Ramos (cell line): ENCODE measurements at regions not wholly inside any gene's neighbourhood (a gene's known extent, or its start where the extent isn't known, plus 50 kb on each side); places are given as distances from the start of the nearest gene placed in this dataset.

Experiments used
- in situ Hi-C: fragments of 300-500 bp; cut with MboI; formaldehyde crosslinking; loops from one replicate; pipeline ENCODE4 v1.14.3; 2022; ENCODE audit warnings: low sequenced_read_pairs; ENCODE audit not compliant: unreplicated experiment

DNA sequence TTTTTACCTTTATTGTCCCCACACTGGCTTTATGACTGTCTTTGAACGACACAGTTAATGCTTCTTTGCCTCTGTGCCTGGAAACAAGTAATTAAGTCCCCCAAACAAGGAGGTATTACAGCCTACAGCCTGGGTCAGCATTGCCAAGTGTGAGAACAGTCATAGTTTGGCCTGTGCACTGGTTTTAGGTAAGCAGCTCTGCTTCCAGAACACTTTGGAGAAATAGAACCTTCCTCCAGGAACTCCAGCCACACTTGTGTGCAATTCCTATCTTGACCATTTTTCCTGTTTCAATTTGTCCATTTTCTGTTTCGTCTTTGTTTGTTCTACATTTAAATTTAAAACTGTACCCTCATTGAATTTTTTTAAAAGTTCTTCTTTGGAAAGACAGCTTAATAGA, 568.2 kb downstream of the TUSC7 start:
- in situ Hi-C loops = no loop called here

DNA sequence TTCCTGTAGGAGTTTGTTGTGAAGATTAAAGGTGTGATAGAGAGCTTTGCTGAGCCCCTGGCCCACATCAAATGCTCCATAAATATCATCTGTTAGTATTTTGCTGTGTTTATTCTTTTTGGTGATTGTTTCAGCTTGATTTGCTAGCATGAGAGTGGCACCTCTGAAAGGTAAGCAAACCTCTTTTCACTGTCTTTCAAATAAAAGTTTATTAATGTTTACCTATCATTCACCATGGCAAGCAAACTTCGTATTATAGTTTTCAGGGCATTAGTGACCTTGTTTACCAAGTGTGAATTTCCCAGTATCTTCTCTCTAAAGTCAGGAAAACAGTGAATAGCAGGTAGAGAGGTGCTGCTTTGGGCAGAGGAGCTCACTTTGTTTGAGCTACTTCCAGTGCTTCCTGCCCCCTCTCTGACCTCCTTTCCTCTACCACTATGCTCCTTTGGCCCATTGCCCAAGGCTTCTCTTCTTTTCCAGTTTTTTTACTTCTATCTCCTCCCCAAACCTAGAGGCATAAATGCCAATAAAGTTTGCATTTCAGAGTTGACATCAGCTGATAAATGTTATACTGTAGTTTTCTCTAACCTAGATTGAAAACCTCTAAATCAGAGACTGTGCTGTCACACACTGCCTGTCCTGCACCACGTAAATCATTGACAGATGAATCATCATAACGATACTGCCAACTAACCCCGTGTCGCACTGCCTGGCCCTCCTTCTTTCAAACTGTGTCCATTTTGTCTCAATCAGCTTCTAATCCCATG, 569.0 kb downstream of the TUSC7 start:
- in situ Hi-C loops = no loop called here

DNA sequence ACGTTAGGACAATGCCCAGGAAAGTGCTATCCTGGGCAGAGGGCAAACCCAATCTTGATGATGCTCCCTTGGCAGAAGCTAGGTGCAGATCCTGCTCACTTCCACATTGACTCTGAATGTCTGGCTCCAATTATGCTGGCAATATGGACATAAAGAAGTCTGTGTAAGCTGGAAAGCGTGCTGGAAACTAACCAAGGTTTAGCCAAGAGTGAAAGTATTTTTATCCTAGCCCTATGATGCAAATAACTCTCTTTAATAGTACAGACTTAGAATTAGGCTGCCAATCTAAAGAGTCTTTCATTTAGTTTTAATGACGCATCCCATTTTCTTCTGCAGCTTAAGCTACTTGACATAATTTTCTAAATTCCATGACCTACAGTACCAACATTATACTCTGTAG, 571.8 kb downstream of the TUSC7 start:
- in situ Hi-C loops = no loop called here

DNA sequence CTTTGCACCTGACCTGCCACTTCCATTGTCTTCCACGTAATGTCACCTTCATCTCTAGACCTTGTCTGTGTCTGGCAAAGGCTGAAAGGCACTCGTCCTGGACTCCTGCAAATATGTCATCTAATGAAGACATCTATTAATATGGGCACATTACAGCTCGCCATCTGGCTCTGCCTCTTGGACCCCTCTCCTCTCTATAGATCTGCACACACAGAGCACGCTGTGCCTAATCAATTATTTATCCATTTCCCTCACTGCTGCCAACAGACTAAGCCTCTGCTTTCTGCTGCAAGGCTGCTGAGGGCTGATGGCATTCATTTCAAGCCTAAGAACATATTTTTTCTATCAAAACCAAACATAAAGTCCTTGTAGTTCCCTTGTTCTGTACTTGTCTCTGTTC, 573.0 kb downstream of the TUSC7 start:
- in situ Hi-C loops = no loop called here

DNA sequence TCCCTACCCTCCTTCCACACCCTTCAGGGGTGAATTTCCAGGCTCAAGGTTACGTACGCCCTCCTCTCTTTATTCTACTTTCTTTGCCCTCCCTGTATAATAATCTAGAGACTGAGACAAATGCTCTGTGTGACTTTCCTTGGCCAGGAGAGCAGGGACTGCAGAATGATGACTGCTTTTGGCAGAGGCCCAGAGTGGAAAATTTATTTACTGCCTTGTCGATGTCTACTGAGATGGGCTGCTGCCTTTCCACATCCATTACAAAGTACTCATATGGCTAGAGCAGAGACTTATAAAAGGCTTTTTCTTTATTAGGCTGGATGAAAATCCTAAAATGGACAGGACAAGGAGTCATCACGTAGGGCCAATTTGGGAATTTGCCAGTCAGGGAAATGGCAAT, 576.2 kb downstream of the TUSC7 start:
- in situ Hi-C loops = no loop called here

DNA sequence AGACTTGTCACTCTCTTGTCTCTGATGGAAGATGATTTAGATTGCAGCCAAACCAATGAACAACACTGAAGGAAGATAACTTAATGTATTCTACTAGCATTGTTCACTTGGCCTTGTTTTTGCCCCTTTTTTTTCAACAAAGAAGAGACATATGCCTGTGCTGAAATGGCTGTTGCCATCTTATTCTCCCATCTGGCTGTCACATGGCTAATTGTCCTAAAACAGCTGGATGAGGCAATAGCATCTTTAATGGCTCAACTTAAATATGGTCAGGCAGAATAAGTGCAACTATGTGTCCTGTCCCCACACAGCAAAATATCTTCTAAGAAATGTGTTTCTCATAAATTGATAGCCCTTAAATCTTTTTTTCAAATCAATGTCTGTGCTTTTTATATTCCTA, 576.9 kb downstream of the TUSC7 start:
- in situ Hi-C loops = no loop called here

DNA sequence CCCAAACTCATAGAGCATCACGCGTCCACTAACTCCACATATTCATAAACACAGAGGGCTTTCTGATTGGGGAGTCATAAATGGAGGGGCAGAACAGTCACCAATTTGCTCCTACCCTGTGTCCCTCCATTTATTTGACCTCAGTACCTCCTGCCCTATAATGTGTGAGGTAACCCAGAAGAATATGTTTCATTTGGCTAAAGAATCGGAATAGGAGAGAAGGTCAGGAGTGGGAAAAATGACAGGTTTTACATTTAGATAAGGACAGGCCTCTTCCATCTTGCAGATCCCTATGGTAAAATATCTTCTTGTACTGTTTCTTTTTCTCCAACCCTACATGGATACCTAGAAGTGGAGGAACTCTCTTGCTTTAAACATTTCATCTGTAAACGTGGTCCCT, 578.0 kb downstream of the TUSC7 start:
- in situ Hi-C loops = no loop called here

DNA sequence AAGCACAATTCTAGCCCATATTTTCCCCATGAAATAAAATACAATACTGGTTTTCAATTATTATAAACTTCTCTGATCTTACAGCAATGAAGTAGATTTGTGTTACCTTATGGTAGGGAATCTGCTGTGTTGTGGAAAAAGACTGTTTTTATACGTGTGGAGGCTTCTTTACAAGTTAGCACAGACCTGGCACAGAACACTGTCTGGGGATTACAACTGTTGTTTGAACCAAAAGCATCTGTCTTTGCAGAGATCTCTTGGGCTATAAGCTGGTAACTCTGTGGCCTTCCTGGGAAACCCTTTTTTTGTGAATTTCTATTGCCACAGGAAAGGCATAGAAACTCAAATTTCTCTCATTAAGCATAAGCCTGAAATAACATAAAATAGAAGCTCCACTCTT, 581.9 kb downstream of the TUSC7 start:
- in situ Hi-C loops = no loop called here

DNA sequence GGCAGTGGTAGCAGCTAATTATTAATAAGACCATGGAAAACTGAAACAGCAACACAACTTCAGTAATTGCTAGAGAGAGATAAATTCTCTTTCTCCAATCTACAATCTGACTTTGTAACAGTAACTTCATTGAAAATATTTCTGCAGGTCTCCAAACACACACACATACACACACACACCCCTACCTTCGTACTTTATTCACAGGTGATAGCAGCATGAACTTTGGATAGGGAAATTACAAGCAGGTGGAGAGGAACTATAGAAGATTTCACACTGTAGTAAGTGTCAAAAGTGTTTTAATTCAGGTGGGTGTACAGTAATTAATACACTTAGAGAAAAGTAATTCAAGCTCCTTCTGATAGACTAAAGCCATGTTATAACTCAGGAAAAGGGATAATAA, 587.5 kb downstream of the TUSC7 start:
- in situ Hi-C loops = no loop called here

DNA sequence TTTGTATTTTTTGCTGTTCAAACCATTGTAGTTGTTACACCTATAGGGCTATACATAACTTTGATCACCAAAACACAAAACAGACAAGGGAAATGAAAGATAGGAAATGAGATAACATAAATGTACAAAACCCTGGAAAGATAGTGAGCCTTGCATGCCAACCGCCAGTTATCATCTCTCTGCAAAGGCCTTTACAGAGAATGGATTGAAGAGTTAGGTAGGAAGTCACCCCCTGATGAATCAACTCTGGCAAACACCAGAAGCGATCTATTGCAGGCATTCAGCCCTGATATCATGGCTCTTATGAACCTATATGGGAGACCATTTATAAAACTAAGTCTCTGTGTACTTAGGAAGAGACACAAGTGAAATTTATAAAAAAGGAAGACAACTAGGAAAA, 588.0 kb downstream of the TUSC7 start:
- in situ Hi-C loops = no loop called here

DNA sequence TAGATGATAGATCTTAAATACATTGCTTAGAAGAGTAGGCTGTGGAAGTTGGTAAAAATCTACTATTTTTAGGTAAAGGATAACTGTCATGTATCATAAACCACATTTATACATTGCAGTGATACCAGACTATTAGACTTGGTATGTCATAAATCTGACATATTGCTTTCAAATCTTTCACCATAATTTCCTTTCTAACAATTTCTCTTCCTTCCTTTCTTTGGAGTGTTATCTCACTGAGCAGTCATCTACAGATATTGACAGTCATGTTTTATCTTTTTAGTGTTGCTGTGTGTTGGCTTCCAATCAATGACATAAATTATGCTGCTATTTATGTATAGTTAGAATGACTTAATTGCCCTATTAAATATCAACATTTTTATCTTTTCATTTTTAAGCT, 588.7 kb downstream of the TUSC7 start:
- in situ Hi-C loops = no loop called here

DNA sequence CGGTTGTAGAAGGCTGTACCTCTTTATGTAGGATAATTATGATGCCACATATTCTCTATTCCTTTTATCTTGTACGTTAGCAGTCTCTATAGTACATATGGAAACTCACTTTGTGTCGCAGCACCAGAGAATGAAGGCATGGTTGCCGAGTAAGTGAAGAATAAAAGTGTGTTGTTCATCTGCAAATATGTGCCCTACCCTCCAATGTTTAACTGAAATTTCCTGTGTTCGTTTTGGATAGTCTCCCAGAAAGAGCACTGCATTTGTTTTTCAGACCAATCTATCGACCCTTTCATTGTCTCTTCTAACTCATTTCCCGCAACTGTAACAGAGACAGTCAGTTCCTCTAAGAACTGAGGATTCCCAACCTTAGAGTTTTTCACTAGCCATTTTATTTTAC, 592.8 kb downstream of the TUSC7 start:
- in situ Hi-C loops = no loop called here

DNA sequence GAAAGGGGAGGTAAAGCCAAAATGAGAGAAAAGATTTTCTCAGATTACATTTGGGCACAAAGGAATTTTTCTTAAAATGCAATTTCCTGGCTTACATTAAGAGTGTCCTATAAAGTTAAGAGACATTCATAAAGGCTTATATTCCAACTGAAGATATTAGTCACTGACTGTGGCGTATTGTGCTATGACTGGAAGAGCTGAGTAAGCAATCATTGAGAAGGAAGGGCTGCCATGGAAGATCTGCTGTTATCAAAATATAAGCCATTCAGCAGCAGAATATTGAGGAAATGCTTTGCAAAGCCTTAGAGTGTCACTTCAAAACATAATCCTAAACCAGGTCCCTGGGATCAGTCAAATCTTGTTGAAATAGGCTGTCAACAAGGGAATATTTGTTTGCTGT, 593.9 kb downstream of the TUSC7 start:
- in situ Hi-C loops = no loop called here

DNA sequence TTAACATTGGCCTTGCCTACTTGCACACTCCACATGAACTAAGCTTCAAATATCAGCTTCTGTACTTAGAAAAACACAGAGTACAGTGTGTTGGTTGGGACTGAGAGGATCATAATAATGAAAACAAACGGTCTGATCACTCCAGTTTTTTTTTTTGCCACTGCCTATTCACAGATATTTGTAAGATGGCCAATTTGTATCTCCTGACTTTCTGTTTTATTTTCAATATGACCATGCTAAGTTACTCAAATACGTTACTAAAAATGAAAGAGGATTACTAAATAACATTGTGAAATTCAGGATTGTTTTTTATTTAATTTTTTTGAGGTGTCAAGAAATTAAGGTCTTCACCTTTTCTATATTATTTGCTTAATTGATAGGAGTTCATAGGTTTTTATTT, 595.1 kb downstream of the TUSC7 start:
- in situ Hi-C loops = no loop called here

DNA sequence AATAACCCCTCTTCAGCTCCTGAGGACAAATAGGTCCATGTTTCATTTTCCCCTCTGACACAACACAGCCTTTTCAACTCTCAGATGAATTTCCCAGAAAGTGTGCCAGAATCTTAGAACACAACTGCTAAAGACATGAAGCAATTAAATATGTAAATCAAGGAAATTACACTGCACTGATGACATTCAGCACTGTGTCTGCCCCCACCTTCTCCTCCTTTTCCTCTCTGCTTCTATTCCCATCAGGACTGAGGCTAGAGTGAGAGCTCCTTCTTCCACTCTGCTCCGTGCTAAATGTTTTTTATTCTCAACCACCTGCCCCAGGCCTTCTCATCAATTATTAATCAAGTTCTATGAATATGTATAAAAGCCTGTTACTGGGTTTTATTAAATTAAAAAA, 596.1 kb downstream of the TUSC7 start:
- in situ Hi-C loops = no loop called here

DNA sequence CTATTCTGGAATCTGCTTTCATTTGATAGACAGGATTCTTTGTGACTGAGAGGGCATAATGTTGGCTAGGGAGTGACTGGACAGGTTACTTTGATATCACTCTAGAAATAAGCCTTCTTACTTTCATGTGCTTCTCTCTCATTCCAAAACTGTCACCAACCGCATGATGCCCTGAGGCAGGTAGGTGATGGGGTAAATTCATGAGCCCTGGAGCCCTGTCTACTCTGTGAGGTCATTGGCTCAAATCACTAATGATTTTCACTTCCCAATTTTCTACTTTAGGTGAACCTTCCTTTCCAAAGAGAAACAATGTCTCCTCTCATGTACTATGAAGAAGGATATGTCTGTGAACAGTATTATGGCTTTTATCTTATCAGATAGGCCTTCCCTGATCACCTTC, 596.7 kb downstream of the TUSC7 start:
- in situ Hi-C loops = no loop called here

DNA sequence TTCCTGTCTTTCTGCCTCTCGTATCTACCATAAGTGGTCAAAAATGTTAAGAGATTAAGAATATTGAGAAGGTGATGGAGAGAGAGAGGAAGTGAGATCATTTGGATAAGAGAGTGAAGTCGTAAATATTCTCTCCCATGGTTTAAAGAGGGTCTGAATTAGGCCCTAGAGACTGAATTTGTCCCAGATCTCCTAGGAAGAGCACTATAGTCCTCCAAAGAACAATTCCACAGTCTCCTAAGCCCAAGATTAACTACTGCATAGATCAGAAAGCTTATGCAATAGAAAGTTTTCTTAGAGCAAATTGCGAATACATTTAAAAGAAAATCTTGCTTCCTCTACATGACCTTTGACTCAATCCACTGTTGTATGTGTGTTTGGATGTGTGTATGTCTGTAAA, 598.8 kb downstream of the TUSC7 start:
- in situ Hi-C loops = no loop called here

DNA sequence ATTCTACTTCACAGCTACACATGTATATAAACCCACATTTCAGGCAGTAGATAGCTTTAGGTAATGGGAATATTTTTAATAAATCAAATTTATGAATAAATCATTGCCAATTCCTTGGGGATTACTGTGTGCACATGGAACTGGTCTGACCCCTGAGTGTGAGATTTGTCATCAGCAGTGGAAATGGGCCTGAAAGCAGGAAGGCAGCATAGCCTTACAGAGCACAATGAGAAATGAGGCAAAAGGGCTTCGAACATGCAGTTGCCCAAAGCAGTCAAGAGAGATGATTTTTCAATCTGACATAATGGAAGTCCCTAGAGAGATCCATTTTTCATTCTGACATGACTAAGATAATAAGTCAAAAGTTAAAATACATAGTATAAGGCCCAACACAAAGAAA, 599.2 kb downstream of the TUSC7 start:
- in situ Hi-C loops = no loop called here

DNA sequence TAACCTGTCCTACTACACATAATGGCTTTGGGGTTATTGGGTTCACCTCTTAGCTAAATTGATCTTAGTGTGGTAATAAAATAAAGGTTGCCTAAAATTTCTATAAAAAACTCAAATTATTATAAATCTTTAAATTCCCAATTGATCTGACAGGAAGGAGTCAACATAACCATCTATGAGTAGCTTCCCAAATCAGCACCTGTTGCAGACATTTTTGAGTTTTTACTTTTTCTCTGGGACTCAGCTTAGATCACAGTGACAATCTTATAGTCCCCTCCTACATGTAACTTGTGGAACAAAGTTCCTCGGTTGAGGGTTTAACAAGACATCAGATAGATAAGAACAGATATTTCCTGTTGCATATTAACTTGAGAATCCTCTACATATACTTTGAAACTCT, 601.0 kb downstream of the TUSC7 start:
- in situ Hi-C loops = no loop called here

DNA sequence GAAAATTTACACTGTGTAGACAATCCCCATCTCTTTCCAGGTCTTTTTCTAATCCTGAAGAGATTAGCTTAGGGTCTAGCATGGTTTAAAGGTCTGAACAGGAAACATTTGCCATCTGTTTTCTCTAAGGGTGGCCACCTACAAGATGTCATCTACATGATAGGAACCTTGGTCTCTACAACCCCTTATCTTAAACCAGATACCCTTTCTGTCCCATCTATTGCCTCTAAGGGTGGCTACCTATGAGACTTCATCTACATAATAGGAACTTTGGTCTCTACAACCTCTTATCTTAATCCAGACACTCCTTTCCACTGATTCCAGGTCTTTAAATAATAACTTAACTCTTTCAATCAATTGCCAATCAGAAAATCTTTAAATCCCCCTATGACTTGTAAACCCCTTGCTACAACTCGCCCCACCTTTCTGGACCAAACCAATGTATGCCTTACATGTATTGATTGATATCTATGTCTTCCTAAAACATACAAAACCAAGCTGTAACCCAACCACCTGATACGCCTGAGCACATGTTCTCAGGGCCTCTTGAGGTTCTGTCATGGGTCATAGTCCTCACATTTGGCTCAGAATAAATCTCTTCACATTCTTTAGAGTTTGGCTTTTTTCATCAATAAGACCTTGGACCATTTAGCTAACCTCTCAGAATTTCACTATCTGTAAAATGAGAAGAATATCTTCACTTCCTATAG, 605.0 kb downstream of the TUSC7 start:
- in situ Hi-C loops = no loop called here

DNA sequence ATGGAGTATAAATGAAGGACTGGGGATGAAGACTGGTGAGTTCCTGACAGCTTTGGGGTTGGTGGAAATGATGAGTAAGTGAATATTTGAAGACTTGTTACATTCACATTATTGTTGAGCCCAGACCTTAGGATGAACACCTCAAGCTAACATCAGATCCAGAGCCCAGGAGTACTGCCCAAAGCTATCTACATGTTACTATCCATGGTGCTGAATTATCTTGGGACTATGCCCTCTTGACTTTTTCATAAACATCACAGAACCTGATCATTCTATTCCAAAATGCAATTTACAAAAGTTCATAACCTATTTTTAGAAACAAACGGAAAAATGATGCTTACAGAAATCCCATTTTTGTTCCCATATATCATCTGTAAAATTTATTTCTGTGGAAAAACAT, 613.3 kb downstream of the TUSC7 start:
- in situ Hi-C loops = no loop called here

DNA sequence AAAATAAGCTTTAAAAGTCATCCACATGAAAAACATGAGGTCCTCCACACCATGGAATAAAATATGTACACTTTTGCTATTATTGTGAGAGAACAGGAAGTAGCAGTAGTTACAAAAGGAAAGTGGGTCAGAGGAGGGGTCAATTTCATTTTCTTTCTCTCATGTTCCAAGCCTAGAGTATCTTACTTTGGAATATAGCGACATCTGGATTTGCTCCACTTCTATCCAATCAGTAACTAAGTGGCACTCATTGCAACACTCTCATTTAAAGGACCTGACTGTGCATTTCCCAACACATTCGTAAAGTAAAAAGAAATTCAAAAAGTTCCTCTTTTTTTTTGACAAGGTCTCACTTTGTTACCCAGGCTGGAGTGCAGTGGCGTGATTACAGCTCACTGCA, 637.3 kb downstream of the TUSC7 start:
- in situ Hi-C loops = no loop called here
